Peyer's patch (tissue), 4 donors: ENCODE measurements at regions not wholly inside any gene's neighbourhood (a gene's known extent, or its start where the extent isn't known, plus 50 kb on each side); places are given as distances from the start of the nearest gene placed in this dataset.

Source experiments
- CTCF ChIP-seq, 6 experiments: fragments of 450-650 bp in 4 of 6; fragments of 200-600 bp in 2 of 6; sonication (generic) in 1 of 6; IDR thresholded peaks; one replicate each; pipeline ENCODE4 v1.5.1; 2017 to 2019; ENCODE audit warnings: antibody characterized with exemption in 6 of 6, mild to moderate bottlenecking in 3 of 6, moderate library complexity in 1 of 6
- POLR2A ChIP-seq, 2 donors: fragments of 450-650 bp; IDR thresholded peaks; one replicate each; pipeline ENCODE4 v1.5.1; 2017; ENCODE audit warnings: antibody characterized with exemption in 2 of 2, mild to moderate bottlenecking in 2 of 2, moderate library complexity in 2 of 2

GRCh38 chr3:16079519-16079918 lies 95.0 kb upstream of the GALNT15 start:
- no peak for TF ChIP-seq CTCF (IDR thresholded peaks at IDR 0.05)
- TF ChIP-seq POLR2A (IDR thresholded peaks at IDR 0.05) = no peak
